ENCODE measurements at regions not wholly inside any gene's neighbourhood (a gene's known extent, or its start where the extent isn't known, plus 50 kb on each side); places are given as distances from the start of the nearest gene placed in this dataset.

DNA sequence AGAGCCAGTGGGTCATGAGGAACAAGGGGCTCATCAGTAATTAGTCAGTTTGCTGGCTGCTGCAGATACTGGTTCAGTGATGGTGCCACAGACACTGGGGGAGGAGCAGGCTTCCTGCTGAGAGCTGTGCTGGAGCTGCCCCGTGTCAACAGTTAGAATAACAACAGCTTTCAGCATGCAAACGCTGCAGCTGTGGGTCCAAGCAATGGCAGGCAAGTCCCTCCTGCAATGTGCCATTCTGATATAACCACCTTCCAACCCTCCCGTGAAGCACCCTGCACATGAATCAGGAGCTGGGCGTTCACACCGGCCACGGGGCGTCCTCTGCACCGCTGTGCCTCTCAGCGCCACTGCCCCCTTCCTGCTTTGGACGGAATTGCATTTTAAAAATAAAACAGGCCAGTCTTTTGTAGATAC, 258.4 kb upstream of the SFSWAP start:
- TF ChIP-seq POLR2A (IDR thresholded peaks at IDR 0.05), result no peak
- TF ChIP-seq, protein P1, sequence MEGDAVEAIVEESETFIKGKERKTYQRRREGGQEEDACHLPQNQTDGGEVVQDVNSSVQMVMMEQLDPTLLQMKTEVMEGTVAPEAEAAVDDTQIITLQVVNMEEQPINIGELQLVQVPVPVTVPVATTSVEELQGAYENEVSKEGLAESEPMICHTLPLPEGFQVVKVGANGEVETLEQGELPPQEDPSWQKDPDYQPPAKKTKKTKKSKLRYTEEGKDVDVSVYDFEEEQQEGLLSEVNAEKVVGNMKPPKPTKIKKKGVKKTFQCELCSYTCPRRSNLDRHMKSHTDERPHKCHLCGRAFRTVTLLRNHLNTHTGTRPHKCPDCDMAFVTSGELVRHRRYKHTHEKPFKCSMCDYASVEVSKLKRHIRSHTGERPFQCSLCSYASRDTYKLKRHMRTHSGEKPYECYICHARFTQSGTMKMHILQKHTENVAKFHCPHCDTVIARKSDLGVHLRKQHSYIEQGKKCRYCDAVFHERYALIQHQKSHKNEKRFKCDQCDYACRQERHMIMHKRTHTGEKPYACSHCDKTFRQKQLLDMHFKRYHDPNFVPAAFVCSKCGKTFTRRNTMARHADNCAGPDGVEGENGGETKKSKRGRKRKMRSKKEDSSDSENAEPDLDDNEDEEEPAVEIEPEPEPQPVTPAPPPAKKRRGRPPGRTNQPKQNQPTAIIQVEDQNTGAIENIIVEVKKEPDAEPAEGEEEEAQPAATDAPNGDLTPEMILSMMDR (IDR thresholded peaks at IDR 0.05 in 4 of 5, conservative IDR thresholded peaks at IDR 0.05 in 1 of 5), result no peak

All from gastrocnemius medialis (tissue), 4 donors.